Activated T-cell treated with anti-CD3 and anti-CD28 coated beads, Interleukin-2, amount 50 U/mL, for 4 hours (primary cell): ENCODE measurements at regions not wholly inside any gene's neighbourhood (a gene's known extent, or its start where the extent isn't known, plus 50 kb on each side); places are given as distances from the start of the nearest gene placed in this dataset.
"Not testable (repeated sequence)": the region's sequence is repeated elsewhere in the genome, so short reads cannot be mapped to it uniquely, and the experiment has no call there.

Source experiments
- ATAC-seq, 2 donors: fragments of 200-7000 bp; cut with Tn5 transposase; one replicate each; pipeline ENCODE4 v1.10.0; 2021
- DNase-seq: peaks from one replicate; pipeline ENCODE4 v3.0.0-alpha.2; 2020
- H3K27me3 Mint-ChIP-seq: one replicate; pipeline ENCODE4 v1.8.0; 2021; ENCODE audit warnings: low read depth, mixed read lengths
- H3K36me3 Mint-ChIP-seq: one replicate; pipeline ENCODE4 v1.8.0; 2022; ENCODE audit warnings: mixed read lengths; ENCODE audit not compliant: insufficient read depth
- H3K4me1 Mint-ChIP-seq: one replicate; pipeline ENCODE4 v1.8.0; 2021; ENCODE audit warnings: low read depth, mixed read lengths
- H3K4me3 Mint-ChIP-seq: one replicate; pipeline ENCODE4 v1.8.0; 2021; ENCODE audit warnings: mild to moderate bottlenecking, moderate library complexity, mixed read lengths
- H3K9me3 Mint-ChIP-seq: one replicate; pipeline ENCODE4 v1.8.0; 2021; ENCODE audit warnings: mixed read lengths

- Mint-ChIP-seq H3K9me3 (no peaks in the 10 kb centered on the region), H3K36me3 (no peaks in the 10 kb centered on the region), H3K4me1 (no peaks in the 10 kb centered on the region), H3K4me3 (no peak overlapping the region), H3K27me3 (peaks cover 17% of the 10 kb centered on the region)
- DNase-seq, result no peak
- ATAC-seq, result no peak
These were observed 433.7 kb upstream of the B3GAT1 start for GRCh38 chr11:134845474-134846327.

GRCh38 chr11:134844838-134845237 lies 432.8 kb upstream of the B3GAT1 start:
- Mint-ChIP-seq H3K27me3 (peaks cover 19% of the 10 kb centered on the region), H3K4me1 (no peaks in the 10 kb centered on the region), H3K36me3 (no peaks in the 10 kb centered on the region), H3K4me3 (no peak overlapping the region), H3K9me3 (no peaks in the 10 kb centered on the region)
- DNase-seq (no peak), ATAC-seq (no peak)

- Mint-ChIP-seq H3K36me3 (no peaks in the 10 kb centered on the region), H3K9me3 (no peaks in the 10 kb centered on the region), H3K4me3 (no peak overlapping the region), H3K4me1 (no peaks in the 10 kb centered on the region), H3K27me3 (peaks cover 19% of the 10 kb centered on the region)
- ATAC-seq, result no peak
- DNase-seq, result no peak
These were observed 431.7 kb upstream of the B3GAT1 start for GRCh38 chr11:134843735-134844134.

- H3K27me3 Mint-ChIP-seq, result peaks cover 19% of the 10 kb centered on the region
- DNase-seq (no peak), ATAC-seq (no peak)
- no peaks in the 10 kb centered on the region for H3K9me3 Mint-ChIP-seq
- H3K36me3 Mint-ChIP-seq, result no peaks in the 10 kb centered on the region
- H3K4me1 Mint-ChIP-seq, result no peaks in the 10 kb centered on the region
- H3K4me3 Mint-ChIP-seq, result no peak overlapping the region
These were observed 431.0 kb upstream of the B3GAT1 start for GRCh38 chr11:134843020-134843419.

- ATAC-seq (no peak), DNase-seq (no peak)
- no peaks in the 10 kb centered on the region for H3K4me1 Mint-ChIP-seq
- no peaks in the 10 kb centered on the region for H3K9me3 Mint-ChIP-seq
- H3K27me3 Mint-ChIP-seq, result peaks cover 19% of the 10 kb centered on the region
- no peaks in the 10 kb centered on the region for H3K36me3 Mint-ChIP-seq
- H3K4me3 Mint-ChIP-seq, result no peak overlapping the region
These were observed 429.9 kb upstream of the B3GAT1 start for GRCh38 chr11:134841972-134842371.

GRCh38 chr11:134841411-134841810 lies 429.4 kb upstream of the B3GAT1 start:
- DNase-seq, result no peak
- no peak for ATAC-seq
- no peaks in the 10 kb centered on the region for H3K36me3 Mint-ChIP-seq
- H3K9me3 Mint-ChIP-seq, result no peaks in the 10 kb centered on the region
- no peaks in the 10 kb centered on the region for H3K4me1 Mint-ChIP-seq
- H3K4me3 Mint-ChIP-seq, result no peak overlapping the region
- peaks cover 19% of the 10 kb centered on the region for H3K27me3 Mint-ChIP-seq

GRCh38 chr11:134840945-134841344 lies 428.9 kb upstream of the B3GAT1 start:
- Mint-ChIP-seq H3K36me3 (no peaks in the 10 kb centered on the region), H3K4me1 (no peaks in the 10 kb centered on the region), H3K9me3 (no peaks in the 10 kb centered on the region), H3K27me3 (peaks cover 19% of the 10 kb centered on the region), H3K4me3 (no peak overlapping the region)
- DNase-seq (no peak), ATAC-seq (no peak)

GRCh38 chr11:134840165-134840564 lies 428.1 kb upstream of the B3GAT1 start:
- not testable (repeated sequence) for H3K9me3 Mint-ChIP-seq, ATAC-seq, H3K4me1 Mint-ChIP-seq, DNase-seq, H3K4me3 Mint-ChIP-seq, H3K36me3 Mint-ChIP-seq
- H3K27me3 Mint-ChIP-seq, result peaks cover 19% of the 10 kb centered on the region

GRCh38 chr11:134838708-134839107 lies 426.7 kb upstream of the B3GAT1 start:
- Mint-ChIP-seq H3K9me3 (no peaks in the 10 kb centered on the region), H3K27me3 (peaks cover 19% of the 10 kb centered on the region), H3K36me3 (no peaks in the 10 kb centered on the region), H3K4me3 (no peak overlapping the region), H3K4me1 (no peaks in the 10 kb centered on the region)
- ATAC-seq (no peak), DNase-seq (no peak)

- Mint-ChIP-seq H3K4me3 (no peak overlapping the region), H3K9me3 (no peaks in the 10 kb centered on the region), H3K4me1 (no peaks in the 10 kb centered on the region), H3K27me3 (peaks cover 19% of the 10 kb centered on the region), H3K36me3 (no peaks in the 10 kb centered on the region)
- DNase-seq (no peak), ATAC-seq (no peak)
These were observed 425.8 kb upstream of the B3GAT1 start for GRCh38 chr11:134837887-134838232.

- DNase-seq (no peak), ATAC-seq (no peak)
- H3K4me1 Mint-ChIP-seq, result no peaks in the 10 kb centered on the region
- peaks cover 14% of the 10 kb centered on the region for H3K27me3 Mint-ChIP-seq
- H3K9me3 Mint-ChIP-seq, result no peaks in the 10 kb centered on the region
- no peaks in the 10 kb centered on the region for H3K36me3 Mint-ChIP-seq
- H3K4me3 Mint-ChIP-seq, result no peak overlapping the region
These were observed 425.3 kb upstream of the B3GAT1 start for GRCh38 chr11:134837166-134837886.

GRCh38 chr11:134836561-134836960 lies 424.5 kb upstream of the B3GAT1 start:
- ATAC-seq (no peak), DNase-seq (no peak)
- Mint-ChIP-seq H3K36me3 (no peaks in the 10 kb centered on the region), H3K27me3 (peaks cover 9% of the 10 kb centered on the region), H3K4me1 (no peaks in the 10 kb centered on the region), H3K4me3 (no peak overlapping the region), H3K9me3 (peaks cover 3% of the 10 kb centered on the region)

GRCh38 chr11:134835561-134835960 lies 423.5 kb upstream of the B3GAT1 start:
- peaks cover 3% of the 10 kb centered on the region for H3K27me3 Mint-ChIP-seq
- DNase-seq (no peak), ATAC-seq (no peak)
- peaks cover 3% of the 10 kb centered on the region for H3K9me3 Mint-ChIP-seq
- H3K36me3 Mint-ChIP-seq, result no peaks in the 10 kb centered on the region
- H3K4me1 Mint-ChIP-seq, result no peaks in the 10 kb centered on the region
- H3K4me3 Mint-ChIP-seq, result no peak overlapping the region

GRCh38 chr11:134830312-134830711 lies 418.3 kb upstream of the B3GAT1 start:
- no peak overlapping the region for H3K4me3 Mint-ChIP-seq
- peaks cover 3% of the 10 kb centered on the region for H3K9me3 Mint-ChIP-seq
- no peak for ATAC-seq
- H3K27me3 Mint-ChIP-seq, result peaks cover 7% of the 10 kb centered on the region
- no peak for DNase-seq
- no peaks in the 10 kb centered on the region for H3K36me3 Mint-ChIP-seq
- H3K4me1 Mint-ChIP-seq, result no peaks in the 10 kb centered on the region

GRCh38 chr11:134823970-134824369 lies 411.9 kb upstream of the B3GAT1 start:
- Mint-ChIP-seq H3K4me3 (no peak overlapping the region), H3K4me1 (no peaks in the 10 kb centered on the region)
- no peak for DNase-seq

More at GRCh38 chr11:134823970-134824369, 411.9 kb upstream of the B3GAT1 start:
- no peaks in the 10 kb centered on the region for H3K36me3 Mint-ChIP-seq
- H3K27me3 Mint-ChIP-seq, result peaks cover 16% of the 10 kb centered on the region
- no peak for ATAC-seq
- H3K9me3 Mint-ChIP-seq, result no peaks in the 10 kb centered on the region
